Activated CD4-positive, alpha-beta T cell treated with anti-CD3 and anti-CD28 coated beads, Interleukin-10, Interleukin-2, amounts not matched to agents 100 ng/mL and 50 ng/mL, durations not matched to agents 16 hours and 8 hours (primary cell): ENCODE measurements at regions not wholly inside any gene's neighbourhood (a gene's known extent, or its start where the extent isn't known, plus 50 kb on each side); places are given as distances from the start of the nearest gene placed in this dataset.

ENCODE experiments used
- DNase-seq: peaks from one replicate; pipeline ENCODE4 v3.0.0-alpha.2; 2020

DNA sequence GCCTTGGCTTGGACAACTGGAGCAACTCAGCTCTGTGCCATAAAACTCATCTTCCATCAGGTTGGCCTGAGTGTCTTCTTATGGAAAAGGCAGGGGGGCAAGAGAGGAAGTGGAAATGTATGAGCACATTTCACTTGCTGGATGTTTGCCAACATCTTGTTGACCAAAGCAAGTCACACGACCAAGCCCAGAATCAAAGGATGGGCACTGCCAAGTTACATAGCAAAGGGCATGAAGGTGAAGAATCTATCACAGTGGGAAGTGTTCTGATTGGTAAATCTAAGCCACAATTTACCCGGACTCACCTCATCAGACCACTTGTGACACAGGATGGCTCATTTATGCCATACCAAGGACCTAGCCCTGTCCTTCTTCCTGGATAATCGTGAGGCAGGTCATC, 310.5 kb upstream of the IRX5 start:
- DNase-seq: no peak

GRCh38 chr16:54616610-54617009, 314.1 kb upstream of the IRX5 start:
- DNase-seq: no peak

GRCh38 chr16:54605536-54606066, 319.0 kb upstream of the IRX3 start:
- DNase-seq: no peak

DNA sequence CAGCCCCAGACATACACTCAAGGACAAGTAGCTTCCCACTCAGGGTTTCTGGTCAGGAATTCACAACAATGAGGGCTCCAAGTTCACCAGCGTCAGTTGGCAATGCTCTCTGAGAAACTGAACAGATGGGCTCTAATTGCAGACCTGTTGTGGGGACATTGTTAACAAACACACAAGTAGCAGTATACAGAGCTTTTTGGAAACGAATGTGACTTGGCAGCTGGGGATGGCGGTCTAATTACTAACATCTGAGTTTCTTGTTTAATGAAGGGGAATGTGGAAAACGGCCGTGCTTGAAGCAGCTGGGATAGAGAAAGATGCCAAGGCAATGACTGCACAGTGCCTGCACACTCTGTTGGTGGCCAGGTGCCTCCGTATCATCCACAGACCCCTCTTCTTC, 316.1 kb upstream of the IRX3 start:
- no peak for DNase-seq

- DNase-seq: no peak
Observed at GRCh38 chr16:54597222-54597621, 310.6 kb upstream of the IRX3 start.

DNA sequence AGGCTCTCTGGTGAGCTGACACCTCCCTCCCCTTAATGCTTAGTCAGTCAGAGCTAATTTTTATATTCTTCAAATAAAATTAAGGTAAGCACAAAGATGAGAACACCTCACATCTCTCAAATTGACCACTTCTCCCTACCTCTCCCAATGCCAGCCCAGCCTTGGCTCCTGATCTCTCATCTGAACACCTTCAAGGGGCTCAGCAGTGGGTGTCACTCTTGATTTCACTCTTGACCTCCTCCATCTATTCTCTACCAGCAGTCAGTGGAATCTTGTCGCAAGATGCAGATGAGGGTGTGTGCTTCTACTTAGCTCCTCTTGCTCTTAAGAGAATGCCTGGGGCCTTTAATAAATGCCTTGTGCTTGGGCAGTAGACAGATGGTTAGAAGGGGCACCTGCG, 309.0 kb upstream of the IRX3 start:
- DNase-seq: no peak

- DNase-seq: no peak
Observed at GRCh38 chr16:54594601-54595391, 308.2 kb upstream of the IRX3 start.

DNA sequence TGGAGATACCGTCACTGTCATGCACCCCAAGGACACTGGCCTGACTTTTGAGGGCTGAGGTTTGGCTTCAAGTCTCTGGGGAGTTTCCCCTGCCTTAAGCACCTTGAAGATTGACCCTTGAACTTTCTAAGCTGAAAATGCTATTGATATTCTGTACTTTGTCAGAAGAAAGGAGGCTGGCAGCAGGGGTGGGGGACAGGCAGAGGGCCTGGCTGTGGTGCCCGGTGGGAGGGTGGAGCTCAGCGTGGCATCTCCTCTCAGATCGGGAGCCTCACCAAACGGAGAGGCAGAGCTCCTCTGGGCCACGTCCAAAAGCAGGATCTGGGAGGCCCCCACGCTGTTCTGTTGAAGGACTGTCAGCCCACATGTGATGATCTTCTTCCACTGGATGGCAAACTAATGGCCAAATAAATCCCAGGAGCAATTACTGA, 305.2 kb upstream of the IRX3 start:
- DNase-seq: no peak

GRCh38 chr16:54590836-54591235, 304.2 kb upstream of the IRX3 start:
- DNase-seq: no peak

GRCh38 chr16:54589326-54589725, 302.7 kb upstream of the IRX3 start:
- no peak for DNase-seq

DNA sequence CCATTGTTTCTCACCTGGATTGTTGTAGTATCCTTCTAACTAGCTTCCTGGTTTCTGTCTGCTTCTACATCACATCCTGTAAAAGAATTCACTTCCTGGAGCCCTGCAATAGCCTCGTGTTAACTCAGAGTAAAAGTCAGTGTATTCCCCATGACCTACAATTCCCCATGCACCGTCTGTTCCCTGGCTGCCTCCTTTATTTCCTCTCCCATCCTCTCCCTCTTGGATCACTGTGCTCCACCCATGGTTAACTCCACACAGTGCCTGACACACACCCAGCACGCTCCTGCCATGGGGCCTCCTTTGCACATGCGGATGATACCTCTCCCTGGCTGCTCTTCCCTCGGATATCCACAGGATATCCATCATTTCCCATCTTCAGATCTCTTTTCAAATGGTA, 301.4 kb upstream of the IRX3 start:
- DNase-seq: no peak

GRCh38 chr16:54587176-54587515, 300.6 kb upstream of the IRX3 start:
- no peak for DNase-seq

DNA sequence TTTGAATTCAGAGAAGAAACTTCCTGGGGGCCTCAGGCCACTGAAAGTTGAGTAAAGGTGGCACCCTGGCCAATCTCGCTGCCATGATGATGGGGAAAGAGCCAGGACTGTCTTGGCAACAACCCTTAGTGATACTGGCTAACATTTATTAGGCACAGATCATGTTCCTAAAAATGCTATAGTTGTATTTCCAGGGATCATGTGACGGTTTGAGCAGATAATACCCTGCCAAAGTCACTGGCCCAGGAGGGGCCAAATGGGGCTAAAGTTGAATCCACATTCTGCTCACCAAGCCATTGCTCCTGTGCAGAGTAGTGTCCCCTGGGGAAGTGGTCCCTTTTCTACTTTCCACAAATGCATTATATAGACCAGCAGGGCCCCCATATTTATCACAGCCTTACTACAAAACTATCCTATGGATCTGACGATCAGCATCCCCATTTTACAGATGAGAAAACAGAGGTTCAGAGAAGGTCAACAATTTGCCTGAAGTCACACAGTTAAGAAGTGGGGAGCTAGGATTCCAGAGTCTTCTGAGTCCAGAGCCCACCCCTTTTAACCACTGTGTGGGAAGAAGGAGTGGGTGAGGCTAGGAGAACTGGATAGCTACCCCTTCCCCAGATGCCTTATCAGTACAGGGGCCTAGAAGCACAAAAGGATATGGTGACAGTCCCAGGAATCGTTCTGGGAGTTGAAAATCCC, 300.0 kb upstream of the IRX3 start:
- no peak for DNase-seq

- no peak for DNase-seq
Observed at GRCh38 chr16:54585998-54586340, 299.4 kb upstream of the IRX3 start.

DNA sequence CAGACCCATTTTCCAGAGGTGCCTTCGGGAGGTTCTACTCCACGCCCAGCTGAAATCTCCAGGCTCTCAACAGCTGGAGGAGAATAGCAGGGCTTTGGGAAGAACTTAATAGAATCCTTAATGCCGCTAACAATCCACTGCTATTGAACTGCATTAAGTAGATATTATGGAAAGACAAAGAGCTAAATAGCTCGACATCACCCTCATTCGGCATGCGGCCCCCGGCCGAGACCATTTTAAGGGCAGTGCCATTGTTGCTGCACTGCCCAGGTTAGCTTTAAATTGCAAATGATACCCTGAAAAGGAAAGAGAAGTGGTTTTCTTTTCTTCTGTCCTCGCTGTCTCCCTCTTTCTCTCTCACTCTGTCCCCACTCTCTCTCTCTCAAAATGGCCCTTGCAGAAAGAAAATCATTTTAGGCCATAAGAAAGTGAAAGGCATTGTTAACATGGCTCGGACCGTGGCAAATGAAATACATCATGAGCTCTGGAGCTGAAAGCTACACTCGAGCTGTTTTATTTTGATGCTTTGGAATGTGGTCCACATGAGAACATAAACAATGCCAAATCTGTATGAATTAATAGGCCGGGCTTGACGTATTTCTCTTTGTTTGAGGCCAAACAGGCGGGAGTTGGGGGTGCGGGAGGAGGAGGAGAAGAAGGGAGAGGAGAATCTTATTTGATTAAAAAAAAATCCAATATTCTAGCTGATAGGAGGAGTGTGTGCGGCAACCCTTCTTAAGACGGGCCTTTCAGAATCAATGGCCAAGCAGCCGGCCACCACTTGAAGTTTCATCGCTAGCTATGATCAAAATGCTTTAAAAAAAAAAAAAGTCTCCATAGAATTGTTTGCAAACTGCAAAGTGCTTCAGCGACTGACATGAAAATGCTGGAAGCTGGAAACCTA, 298.8 kb upstream of the IRX3 start:
- no peak for DNase-seq

DNA sequence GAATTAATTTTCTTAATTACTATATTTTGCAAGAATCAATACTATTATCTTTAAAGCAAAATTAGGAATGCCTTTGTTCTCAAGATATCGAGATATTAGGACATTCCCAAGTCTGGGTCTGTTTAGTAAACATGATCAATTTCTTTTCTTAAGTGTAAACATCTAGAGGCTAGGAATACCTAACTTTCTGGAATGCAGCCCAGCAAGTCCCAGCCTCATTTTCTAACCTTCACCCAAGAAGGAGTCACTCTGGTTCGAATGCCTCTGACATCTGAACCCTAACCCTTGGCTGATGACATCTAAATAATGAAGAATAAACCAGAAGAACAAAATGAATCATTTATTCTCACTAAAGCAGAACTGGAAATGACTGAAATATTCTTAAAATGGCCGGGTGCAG, 297.5 kb upstream of the IRX3 start:
- no peak for DNase-seq

- no peak for DNase-seq
Observed at GRCh38 chr16:54582631-54583250, 296.2 kb upstream of the IRX3 start.

DNA sequence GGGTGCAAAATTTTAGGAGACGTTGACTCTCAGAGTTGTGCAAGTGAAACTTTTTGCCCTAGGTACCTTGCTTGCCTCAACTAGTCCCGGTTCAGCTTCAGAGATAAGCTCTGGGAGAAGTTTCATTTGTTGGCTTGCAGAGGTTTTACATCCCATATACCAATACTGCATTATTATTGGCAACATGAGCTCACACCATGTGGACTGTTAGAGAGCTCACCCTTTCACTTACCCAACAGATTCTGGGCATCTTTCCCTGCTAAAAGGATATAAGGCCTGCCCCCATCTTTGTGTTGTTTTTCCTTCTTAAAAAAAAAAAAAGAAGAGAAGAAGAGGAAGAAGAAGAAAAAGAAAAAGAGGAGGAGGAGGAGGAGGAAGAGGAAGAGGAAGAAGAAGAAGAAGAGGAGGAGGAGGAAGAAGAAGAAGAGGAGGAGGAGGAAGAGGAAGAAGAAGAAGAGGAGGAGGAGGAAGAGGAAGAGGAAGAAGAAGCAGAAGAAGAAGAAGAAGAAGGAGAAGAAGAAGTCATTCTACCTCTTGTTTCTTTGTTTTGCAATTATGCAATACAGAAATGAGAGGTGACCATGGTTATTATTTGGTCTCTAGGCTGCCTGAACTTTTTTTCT, 292.6 kb upstream of the IRX3 start:
- DNase-seq: no peak

DNA sequence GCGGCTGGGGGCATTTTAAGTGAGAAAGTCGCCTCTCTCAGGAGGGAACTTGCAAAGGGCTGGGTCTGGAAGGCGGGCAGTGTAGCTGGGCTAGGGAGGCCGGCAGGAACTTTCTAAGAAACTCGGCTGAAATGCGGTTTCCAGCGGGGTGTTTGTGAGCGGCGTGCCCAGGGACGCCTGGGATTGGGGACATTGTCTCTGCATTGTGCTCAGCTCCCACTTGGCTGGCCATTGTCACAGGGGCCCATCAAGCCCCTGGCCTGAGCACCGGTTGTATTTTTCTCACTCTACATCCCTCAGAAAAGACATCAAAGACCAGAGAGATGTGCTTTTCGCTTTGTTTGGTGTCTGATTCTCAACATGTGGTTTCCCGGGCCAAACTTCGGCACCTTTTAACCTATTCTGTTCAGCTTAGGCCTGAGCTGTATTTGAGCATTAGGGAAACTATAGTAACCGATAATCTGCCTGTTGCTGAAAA, 291.1 kb upstream of the IRX3 start:
- no peak for DNase-seq

GRCh38 chr16:54576785-54577184, 290.2 kb upstream of the IRX3 start:
- no peak for DNase-seq

- no peak for DNase-seq
Observed at GRCh38 chr16:54568906-54569807, 282.6 kb upstream of the IRX3 start.
